Effector CD4-positive, alpha-beta T cell (primary cell): ENCODE measurements at regions not wholly inside any gene's neighbourhood (a gene's known extent, or its start where the extent isn't known, plus 50 kb on each side); places are given as distances from the start of the nearest gene placed in this dataset.

Experiments used
- DNase-seq: peaks from one replicate; pipeline ENCODE4 v3.0.0-alpha.2; 2020

DNA sequence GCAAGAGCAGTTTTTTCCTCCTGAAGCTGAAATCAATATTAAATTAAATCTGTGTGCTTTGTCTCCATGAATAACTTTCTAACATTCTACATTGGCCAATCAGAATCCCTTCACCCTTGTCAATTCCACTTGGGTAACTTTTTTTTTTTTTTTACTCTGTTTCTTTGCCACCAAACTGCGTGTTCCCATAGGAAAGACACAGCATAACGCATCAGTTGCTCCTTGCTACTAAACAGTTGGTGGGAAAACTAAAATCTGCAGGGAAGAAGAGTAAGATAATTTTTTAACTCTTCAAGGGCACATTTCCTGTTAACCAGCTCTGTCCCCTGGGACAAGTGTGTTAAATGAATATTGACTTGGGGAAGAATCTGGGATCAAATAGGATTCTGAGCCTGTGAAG, 113.3 kb upstream of the SERP2 start:
- no peak for DNase-seq

DNA sequence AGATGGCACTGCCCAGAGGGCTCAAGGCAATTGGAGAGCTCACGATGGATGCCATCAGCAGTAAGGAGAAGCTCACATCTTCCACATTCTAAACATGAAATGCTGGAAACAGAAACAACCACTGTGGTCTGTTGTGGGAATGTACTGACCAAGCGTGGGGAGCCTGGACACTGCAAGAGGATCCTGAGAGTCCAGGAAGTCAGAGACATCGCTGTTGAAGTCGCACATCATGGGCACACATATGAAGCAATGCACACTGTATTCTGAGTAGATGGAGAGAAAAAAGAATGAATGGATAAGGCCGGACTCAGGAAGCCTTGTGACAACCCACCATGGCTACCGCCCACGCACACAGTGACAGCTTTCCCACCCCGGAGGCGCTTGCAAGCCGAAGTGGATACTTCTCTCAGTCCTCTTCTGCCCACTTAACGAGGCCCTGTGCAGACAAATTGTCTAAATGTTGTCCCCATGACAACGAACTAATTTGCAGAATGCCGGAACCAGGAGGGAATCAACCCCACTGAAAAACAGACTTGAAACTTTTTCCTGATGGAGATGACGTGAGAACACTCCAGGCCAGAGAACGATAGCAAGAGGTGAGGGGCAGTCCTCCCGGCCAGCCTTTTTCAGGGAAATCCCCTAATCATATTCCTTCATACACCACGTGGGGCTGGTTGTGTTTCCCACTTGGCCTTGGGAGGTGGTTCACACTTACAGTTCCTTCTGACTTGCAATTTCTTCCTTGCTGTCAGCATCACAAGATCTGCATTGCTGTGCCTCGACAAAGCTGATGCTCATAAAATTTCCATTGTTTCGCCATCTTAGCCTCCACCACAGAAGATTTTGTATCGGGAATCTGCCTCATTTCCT, 109.6 kb upstream of the SERP2 start:
- no peak for DNase-seq

DNA sequence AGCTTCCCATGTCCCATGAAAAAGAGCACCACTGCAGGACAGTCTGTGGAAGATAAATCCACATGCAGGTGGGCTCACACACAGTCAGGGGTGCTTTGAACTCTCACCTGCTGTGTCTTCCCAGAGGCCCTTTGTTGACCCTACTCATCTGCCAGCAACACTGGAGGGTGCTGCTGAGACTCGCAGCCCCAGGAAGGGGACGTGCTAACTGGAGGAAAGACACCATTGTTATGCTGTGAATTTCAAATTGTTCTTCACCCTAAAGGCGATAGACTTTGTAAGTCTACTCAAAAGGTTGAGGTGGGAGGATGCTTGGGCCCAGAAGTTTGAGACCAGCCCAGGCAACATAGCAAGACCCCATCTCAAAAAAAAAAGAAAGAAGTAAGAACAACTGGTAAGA, 107.3 kb upstream of the SERP2 start:
- no peak for DNase-seq

DNA sequence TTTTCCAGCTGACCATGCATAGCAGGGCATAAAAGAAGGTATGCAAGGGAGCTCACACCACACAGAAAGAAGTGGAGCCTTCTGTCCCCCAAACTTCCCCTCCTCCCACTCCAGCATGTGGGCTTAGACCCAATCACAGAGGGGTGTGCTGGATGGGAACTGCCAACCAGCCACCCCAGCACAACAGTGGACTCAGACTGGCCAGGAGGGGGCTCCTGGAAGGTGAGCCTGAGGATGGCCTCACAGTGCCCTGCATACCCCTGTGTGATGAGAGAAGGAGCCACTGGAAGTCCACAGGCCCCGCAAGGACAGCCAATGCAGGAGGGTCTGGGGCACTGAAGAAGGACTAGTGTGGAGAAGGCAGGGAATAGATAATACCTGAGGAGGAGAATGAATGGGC, 106.9 kb upstream of the SERP2 start:
- no peak for DNase-seq

DNA sequence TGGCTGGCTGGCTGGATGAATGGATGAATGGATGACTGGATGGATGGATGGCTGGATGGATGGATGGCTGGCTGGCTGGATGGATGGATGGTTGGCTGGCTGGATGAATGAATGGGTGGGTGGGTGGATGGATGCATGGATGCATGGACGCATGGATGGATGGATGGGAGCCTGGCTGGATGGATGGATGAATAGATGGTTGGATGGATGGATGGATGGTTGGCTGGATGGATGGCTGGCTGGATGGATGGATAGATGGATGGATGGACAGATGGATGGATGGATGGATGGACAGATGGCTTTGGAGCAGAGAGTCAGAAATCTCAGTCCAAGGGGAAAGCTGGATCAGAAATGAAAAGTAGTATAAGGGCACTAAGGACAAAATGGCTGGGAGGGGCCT, 106.4 kb upstream of the SERP2 start:
- no peak for DNase-seq

DNA sequence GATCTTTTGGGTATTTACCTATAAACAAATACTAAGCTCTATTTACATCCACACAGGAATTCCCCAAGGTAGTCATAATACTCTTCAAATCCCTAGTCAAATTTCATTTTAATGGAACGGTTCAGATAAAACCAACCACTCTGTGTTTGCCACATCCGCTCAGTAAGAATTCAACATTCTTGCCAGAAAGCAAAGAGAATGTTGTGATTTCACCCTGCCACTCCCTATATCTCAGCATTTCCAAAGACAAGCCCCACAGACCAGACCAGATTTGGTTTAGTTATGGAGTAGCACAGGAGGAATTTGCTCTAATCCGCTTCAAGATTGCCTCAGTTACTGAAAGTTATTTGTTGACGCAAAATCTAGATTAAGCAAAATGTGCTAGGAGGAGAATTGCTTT, 105.6 kb upstream of the SERP2 start:
- no peak for DNase-seq

DNA sequence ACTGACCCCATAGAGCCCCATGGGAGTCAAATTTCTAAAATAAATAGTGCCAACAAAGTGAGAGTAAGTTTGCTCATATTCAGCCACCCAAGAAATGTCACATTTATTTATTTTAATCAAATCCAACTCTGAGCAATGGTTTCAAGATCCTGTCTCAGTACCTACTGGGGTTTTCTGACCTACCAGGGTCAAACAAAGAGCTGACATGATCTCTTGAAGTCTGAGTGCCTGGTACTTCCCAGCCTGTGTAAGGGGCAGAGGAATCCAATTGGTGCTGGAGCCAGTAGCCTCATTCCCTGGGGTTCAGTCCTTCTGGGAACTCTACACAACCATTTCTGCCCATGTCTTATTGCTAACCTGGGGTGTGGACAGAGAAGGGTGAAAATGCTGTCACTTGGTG, 104.6 kb upstream of the SERP2 start:
- DNase-seq, result no peak

DNA sequence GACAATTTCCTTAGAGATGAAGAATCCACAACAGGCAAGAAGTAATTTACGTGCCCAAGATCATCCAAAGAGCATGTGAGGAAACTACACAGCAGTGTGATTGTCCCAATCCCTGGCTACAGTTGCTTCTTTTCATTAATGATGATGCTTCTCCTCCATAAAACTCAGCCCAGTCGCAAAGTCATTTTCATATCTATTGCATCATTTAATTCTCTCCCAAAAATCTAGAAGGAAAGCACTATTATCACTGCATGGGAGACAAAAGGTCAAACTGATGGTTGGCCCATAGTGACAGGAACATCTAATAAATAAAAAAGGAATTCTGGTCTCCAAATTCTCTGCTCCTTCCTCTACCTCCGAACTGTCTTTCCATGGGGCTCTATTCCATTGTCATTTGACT, 103.5 kb upstream of the SERP2 start:
- DNase-seq, result no peak

DNA sequence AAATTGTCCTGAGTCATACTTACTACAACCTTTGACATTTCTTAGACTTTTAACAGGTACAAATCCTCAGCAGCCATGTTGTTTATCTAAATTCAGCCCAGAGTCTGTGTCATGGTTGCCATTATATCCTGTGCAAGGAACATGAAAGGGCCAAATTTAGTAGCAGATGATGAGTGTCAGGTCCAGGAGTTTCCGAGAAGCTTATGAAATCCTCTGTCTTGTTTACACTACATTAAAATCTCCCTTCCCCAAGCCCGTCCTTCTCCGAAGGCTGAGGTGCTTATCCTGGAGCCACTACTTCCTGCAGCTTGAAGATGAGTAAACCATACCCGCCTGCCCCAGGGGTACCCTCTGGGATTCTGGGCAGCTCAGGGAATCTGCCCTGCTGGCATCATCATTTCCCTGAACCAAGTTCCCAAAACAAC, 102.6 kb upstream of the SERP2 start:
- no peak for DNase-seq

DNA sequence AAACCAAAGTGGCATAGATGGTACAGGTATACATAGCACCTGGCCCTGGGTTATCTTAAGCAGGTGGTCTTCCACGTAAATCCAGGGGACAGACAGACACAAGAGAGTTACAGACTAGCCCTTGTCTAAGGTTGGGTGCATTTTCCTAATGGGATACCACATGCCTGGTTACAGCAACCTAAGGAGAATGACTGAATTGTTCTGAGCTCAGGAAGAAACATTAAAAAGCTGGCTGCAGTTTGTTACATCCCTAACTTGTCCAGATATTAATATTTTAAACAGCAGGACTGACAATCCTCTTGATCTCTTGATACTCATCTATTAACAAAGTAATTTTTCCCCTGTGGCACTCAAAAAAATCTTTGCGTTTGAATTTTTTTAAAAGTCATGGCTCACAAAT, 102.2 kb upstream of the SERP2 start:
- DNase-seq, result no peak

DNA sequence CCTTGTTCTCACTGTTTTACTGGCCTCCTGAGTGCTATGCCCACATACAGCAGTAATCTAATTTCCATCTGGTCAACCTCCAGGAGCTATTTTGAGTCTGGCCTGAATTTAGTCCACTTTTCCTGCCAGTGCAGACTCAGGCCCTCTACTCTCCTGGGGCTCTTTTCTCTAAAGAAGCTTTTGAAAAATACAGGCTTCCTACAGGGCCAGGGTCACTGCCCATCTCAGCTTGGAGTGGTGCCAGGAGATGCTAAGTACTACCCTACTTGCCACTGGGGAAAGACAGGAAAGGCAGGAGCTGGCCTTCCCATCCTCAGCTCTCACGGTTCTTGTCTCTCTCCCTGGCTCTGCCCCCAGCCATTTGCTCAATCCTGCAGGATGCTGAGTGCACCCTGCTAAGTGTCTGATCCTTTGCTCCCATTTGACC, 101.7 kb upstream of the SERP2 start:
- DNase-seq, result no peak

DNA sequence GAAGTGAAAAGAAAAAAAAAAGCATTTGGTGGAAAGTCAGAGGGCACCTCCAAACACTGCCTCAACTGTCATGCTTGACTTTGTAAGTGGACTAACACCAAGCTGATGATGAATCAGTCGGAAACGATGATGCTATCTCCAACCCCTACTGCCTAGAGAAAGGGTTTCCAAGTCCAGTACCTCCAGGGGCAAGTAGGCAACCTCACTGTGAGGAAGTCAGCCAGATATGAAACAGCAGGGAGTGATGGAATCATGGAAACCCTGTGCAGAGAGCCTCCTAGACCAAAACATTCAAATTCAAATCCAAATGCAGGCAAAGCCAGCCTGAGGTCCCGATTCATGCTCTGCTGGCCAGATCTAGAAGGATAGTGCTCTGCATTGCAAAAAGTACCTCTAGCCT, 100.9 kb upstream of the SERP2 start:
- DNase-seq, result no peak

DNA sequence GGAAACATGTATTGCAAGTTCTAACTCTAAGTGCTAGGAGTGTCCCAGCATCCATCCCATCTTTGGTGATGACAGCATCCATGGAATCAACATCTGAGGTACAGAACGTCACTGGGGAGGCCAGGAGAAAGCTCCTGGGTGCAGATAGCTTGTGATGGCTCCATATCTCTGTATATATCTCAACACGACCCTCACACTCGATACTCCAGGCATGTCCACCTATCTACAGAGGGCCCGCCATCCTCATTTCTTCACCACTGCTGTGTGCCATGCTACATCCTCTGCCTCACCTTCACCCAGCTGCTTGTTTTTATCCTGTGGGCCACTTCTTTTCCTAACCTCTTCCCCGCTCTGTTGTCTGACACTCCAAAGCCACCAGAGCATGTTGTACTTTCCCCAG, 100.4 kb upstream of the SERP2 start:
- no peak for DNase-seq

DNA sequence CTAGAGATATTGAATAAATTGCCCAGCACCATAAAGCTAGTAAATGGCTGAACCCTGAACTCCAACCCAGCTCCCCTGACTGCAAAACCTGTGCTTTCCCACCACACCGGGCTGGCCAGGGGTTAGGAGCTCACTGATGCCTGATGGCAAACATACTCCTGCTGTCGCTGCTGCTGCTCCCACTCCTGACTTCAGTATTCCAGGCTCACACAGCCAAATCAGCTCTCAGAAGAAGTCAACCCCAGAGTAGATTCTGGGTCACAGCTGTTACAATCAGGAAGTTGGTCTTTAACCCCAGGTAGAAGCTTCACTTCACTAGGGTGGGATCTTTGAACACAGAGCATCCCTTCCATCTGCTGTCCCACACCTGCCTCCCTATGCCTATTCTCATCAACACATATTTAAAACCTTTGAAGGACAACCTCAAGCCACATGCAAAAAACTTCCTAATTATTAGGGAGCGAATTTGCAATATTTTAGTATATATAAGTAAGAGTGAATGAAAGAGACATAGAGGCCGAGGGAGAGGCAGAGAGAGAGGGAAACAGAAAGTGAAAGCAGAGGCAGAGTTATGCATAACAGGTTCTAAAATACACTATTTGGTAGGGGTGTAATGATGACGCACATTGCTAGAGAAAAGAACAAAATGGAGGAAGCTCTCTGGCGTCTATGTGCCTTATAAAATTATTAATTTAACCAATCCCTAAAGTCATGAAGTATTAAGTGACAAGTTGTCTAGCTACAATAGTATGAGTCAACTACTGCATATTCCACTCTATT, 99.4 kb upstream of the SERP2 start:
- DNase-seq, result peak; percentile 12

DNA sequence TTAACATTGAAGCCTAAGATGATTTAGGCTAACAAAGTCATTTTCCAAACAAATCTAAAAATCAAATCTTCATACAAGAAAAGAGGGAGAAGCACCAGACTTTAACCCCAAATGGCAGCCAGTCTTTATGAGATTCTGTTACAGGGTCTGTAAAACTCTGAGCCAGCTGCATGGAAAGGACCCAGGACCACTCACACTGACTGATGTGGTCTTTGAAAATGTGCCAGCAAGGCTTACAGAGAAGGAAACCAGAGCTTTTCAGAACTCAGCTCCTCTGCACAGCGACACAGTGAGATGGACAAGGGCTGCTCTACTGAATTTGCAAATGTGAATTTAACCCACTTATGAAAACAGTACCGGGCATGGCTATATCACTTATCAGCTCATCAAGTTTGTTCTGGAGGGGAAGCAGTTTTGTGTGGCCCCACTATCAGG, 98.8 kb upstream of the SERP2 start:
- no peak for DNase-seq

DNA sequence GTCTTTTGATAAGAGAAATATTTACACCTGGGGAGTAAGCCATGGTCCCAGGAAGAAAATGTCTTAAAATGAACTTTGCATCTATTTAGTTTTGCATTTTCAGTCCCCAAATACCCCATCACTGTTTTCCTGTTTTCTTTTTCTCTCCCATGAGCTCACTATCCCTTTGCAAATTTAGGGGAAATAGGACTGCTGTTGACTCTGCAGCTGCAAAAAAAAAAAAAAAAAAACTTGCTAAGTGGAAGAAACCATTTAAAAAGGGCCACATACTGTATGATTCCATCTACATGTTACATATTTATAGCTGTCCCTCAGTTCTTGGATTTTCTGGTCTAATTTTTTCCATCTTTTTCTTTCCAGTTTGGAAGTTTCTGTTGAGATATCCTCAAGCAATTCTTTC, 98.2 kb upstream of the SERP2 start:
- DNase-seq, result no peak

DNA sequence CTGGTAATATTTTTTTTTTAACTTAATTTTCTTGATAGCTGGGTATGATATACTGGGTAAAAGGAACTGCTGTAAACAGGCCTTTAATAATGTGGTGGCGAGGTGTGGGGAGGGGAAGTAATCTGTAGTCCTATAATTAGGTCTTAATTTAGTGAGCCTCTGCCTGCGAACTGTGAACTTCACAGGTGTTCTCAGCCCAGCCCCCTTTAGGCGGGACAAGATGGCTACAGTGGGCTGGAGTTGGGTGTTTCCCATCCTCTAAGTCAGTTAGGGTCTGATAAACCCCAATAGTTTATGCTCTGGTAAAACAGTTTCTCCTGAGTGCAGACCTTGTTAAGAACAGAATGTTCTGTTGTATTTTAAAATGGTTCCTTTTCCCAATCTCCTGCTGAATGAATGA, 97.6 kb upstream of the SERP2 start:
- DNase-seq, result no peak

DNA sequence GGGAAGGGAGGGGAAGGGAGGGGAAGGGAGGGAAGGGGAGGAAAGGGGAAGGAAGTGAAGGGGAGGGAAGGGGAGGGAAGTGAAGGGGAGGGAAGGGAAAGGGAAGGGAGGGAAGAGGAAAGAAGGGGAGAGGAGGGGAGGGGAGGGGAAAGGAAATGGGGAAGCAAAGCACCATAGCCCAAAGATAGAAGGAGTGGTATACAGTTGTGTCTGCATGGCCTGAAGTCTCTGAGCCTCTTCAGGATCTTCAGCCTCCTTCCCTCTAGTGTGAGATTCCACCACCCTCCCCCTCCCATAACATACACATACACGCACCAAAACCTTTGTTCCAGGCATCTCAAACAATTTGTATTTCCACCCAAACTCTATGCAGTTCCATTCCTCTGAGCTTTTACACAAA, 96.2 kb upstream of the SERP2 start:
- no peak for DNase-seq

DNA sequence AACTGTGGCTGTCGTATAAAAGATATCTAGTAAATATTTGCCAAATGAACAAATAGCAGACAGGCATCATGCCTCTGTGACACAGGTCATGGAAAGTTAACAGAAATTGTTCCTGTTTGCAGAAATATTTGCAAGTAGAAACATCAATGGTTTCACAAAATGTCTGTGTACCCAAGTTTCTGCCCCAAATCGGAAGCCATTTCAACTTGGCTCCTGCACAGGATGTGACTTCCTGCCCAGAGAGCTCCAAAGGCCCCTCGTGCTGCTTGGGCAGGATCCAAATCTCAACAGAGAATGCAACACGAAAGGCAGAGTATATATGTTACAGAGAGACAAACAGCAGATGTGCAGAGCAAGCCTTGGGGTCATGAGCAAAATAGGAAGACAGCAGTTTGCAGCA, 95.5 kb upstream of the SERP2 start:
- no peak for DNase-seq

DNA sequence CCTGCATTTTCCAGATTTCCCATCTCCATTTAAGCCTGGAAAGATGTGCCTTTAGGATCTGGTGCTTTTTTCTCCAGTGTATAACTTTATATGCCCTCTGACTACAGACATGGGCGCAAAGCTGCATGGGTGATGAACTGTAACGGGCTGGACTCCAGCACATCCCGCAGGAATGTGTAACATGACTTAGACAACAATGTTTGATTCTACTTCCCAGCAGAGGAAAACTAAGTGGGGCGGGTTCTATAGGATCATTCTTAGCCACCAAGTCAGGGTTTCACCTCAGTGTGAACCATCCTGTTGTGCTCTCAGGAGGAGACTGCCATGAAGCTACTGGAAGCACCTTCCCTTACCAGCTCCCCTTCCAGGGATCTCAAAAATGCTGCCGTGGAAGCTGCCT, 93.2 kb upstream of the SERP2 start:
- no peak for DNase-seq

DNA sequence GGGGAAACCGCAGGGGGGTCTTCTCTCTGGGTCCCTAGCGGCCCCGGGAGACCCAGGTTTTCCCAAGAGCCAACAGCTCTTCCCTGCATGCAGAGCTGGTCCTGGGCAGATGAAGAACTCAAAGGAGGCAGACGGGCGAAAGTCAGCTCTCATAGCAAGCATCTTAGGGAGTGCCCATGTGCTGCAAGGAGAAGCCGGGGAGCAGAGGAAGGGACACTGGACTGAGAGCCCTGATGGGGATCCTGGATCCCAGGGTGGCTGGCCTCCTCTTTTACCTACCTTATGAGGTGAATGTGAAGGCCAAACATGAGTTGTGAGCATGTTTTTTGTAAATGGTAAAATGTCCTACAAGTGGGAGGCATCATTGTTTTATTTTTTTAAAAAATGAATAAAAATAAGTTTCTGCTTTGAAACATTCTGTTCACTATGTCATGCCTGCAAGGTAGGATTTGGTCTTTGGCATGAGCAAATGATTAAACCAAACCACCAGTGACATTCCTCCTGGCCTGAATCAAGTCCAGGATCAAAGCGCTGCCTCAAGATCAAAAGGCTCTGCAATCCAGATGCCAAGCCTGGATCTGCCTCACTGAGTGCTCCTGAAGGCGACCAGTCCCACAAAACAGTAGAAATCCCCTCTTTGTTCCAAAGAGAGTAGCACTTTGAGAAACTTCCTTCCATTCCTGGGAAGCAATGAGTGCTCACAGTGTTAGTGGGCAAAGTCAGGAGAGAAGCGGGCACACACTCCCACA, 92.2 kb upstream of the SERP2 start:
- DNase-seq, result no peak

DNA sequence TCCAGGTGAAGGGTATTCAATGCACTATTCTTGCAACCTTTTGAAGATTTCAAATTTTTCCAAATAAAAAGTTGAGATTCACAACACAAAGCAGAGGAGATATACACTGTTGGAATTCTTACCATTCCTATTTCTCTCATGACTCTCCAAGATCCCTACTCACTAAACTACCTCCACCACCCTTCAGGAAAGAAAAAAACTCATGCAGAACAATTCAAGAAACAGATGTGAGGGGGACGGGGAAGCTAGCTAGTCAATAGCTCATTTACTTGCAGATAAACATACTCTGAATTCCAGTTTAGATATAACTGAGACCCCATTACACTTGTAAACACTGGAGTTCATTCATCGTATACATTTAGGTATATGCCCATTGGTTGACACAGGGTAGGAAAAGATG, 90.0 kb upstream of the SERP2 start:
- no peak for DNase-seq

DNA sequence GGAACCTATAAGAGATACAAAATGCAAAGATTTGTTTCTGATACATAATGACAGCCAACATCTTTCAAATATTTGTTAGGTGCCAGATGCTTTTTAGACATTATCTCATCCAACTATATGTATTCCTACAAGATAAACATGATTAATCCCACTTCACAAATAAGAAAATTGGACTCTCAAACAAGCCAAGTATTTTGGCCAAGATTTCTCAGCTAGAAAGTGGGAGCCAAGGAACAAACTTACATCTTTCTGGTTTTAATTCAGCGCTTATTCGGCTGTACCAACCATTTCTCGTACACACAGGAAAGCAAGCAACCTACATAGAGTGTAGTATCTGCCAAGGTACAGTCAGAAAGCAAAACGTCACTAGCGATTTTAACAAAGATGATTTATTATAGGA, 85.7 kb upstream of the SERP2 start:
- DNase-seq, result no peak

DNA sequence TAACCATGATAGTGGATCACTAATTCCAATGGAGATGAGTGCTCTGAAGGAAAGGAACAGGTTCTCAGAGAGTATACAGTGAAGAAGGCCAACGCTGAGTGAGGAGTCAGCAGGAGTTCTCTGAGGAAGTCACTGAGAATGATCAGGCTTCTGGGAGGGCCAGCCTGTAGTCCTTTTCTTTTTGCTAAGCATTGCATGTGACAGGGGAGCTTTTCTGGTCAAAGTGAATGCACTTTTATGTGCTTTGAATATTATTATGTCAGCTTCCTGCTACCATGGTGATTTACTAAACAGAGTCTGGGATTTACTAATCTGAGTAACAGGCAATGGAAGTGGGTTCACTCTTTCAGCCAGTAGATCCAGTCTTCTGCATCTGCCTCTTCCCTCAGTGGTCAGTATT, 81.1 kb upstream of the SERP2 start:
- no peak for DNase-seq
